PC-9 (cell line): ENCODE measurements at regions not wholly inside any gene's neighbourhood (a gene's known extent, or its start where the extent isn't known, plus 50 kb on each side); places are given as distances from the start of the nearest gene placed in this dataset.

ENCODE experiments used
- BruUV-seq: library from RNA; stranded (reverse); fragments of 400-500 nt; replicated peaks from 2 replicates; lab custom pipeline; 2021; lab: Mats Ljungman, UMichigan
- CTCF ChIA-PET: fragments of 300-600 bp; sonication (Branson Sonifier 250); formaldehyde crosslinking; loops from one replicate; lab custom pipeline; 2022; ENCODE audit warnings: antibody characterized with exemption; lab: Charles Lee
- POLR2A ChIA-PET: fragments of 300-600 bp; sonication (Branson Sonifier 250); formaldehyde crosslinking; loops from one replicate; lab custom pipeline; 2022; ENCODE audit warnings: antibody characterized with exemption; ENCODE audit not compliant: unreplicated experiment; lab: Charles Lee
- DNase-seq, 2 experiments: peaks; one replicate each; pipeline versions ENCODE4 v3.0.0 to v3.0.0-alpha.2; 2015 to 2022; ENCODE audit warnings: mixed read lengths in 1 of 2
- H2AFZ ChIP-seq: fragments of 200-600 bp; sonication (generic); 2 replicates; pipeline ENCODE4 v1.8.1; 2017; ENCODE audit warnings: antibody characterized with exemption
- H3F3A ChIP-seq: fragments of 200-600 bp; sonication (generic); 2 replicates; pipeline ENCODE4 v1.8.1; 2017; ENCODE audit warnings: antibody characterized with exemption, mild to moderate bottlenecking, low read depth; ENCODE audit not compliant: insufficient read depth
- H3K27ac ChIP-seq: fragments of 200-600 bp; sonication (generic); 2 replicates; pipeline ENCODE4 v1.6.1; 2016; ENCODE audit warnings: mixed run types
- H3K27me3 ChIP-seq: fragments of 200-600 bp; sonication (generic); 2 replicates; pipeline ENCODE4 v1.6.1; 2016; ENCODE audit warnings: low read depth, mixed run types; ENCODE audit not compliant: insufficient read depth
- H3K36me3 ChIP-seq: fragments of 200-600 bp; sonication (generic); 2 replicates; pipeline ENCODE4 v1.6.1; 2016; ENCODE audit warnings: low read depth, mixed run types
- H3K4me1 ChIP-seq: fragments of 200-600 bp; sonication (generic); replicated peaks from 2 replicates; pipeline ENCODE4 v1.6.1; 2016; ENCODE audit warnings: mixed run types; ENCODE audit not compliant: insufficient read depth
- H3K4me2 ChIP-seq: fragments of 200-600 bp; sonication (generic); 2 replicates; pipeline ENCODE4 v1.6.1; 2017; ENCODE audit warnings: mixed run types
- H3K4me3 ChIP-seq: fragments of 200-600 bp; sonication (generic); 2 replicates; pipeline ENCODE4 v1.6.1; 2016; ENCODE audit warnings: mixed run types
- H3K79me2 ChIP-seq: fragments of 200-600 bp; sonication (generic); 2 replicates; pipeline ENCODE4 v1.6.1; 2017; ENCODE audit warnings: low read depth, mixed run types
- H3K9me2 ChIP-seq: fragments of 200-600 bp; sonication (generic); 2 replicates; pipeline ENCODE4 v1.8.1; 2017; ENCODE audit warnings: mild to moderate bottlenecking; ENCODE audit not compliant: insufficient read depth
- H3K9me3 ChIP-seq: fragments of 200-600 bp; sonication (generic); 2 replicates; pipeline ENCODE4 v1.8.1; 2016; ENCODE audit warnings: low read depth; ENCODE audit not compliant: insufficient read depth
- H4K20me1 ChIP-seq: fragments of 200-600 bp; sonication (generic); 2 replicates; pipeline ENCODE4 v1.8.1; 2017; ENCODE audit not compliant: insufficient read depth
- CTCF ChIP-seq: fragments of 200-600 bp; sonication (generic); conservative IDR thresholded peaks from 2 replicates; pipeline ENCODE4 v1.6.1; 2017; ENCODE audit warnings: mixed run types, antibody characterized with exemption, mild to moderate bottlenecking, moderate library complexity
- EZH2 ChIP-seq: fragments of 200-600 bp; sonication (generic); IDR thresholded peaks from 2 replicates; pipeline ENCODE4 v1.8.0; 2017; ENCODE audit warnings: antibody characterized with exemption, low read depth
- intact Hi-C: fragments of 100-400 bp; cut with micrococcal nuclease; formaldehyde crosslinking; loops from one replicate; pipeline ENCODE4 v1.10.0; 2022; ENCODE audit not compliant: unreplicated experiment

GRCh38 chr5:77869116-77869798, 93.1 kb upstream of the TBCA start:
- Histone ChIP-seq H3K36me3 (no peaks in the 10 kb centered on the region), H3K9me3 (no peaks in the 10 kb centered on the region), H4K20me1 (no peaks in the 10 kb centered on the region), H3F3A (no peaks in the 10 kb centered on the region), H3K79me2 (no peaks in the 10 kb centered on the region), H3K9me2 (no peaks in the 10 kb centered on the region), H3K4me2 (no peak overlapping the region), H2AFZ (no peak overlapping the region), H3K27ac (no peak overlapping the region), H3K4me3 (no peak overlapping the region), H3K27me3 (no peaks in the 10 kb centered on the region), H3K4me1 (no peaks in the 10 kb centered on the region)
- intact Hi-C loops, result loop anchor here (5.0 kb wide), 1 partner anchor 138 kb away; no protein-coding TSS in a partner anchor
- BruUV-seq, result no TSS peak
- ChIA-PET CTCF (no interaction called here), POLR2A (no interaction called here)
- no peak for TF ChIP-seq CTCF
- no peak for TF ChIP-seq EZH2
- no peak for DNase-seq

GRCh38 chr5:77867914-77868313, 91.8 kb upstream of the TBCA start:
- no peaks in the 10 kb centered on the region for H3K9me2 ChIP-seq
- no TSS peak for BruUV-seq
- no peaks in the 10 kb centered on the region for H3K27me3 ChIP-seq
- H2AFZ ChIP-seq, result no peak overlapping the region
- TF ChIP-seq CTCF (no peak), EZH2 (no peak)
- H3K4me3 ChIP-seq, result no peak overlapping the region
- no peaks in the 10 kb centered on the region for H3K36me3 ChIP-seq
- H3K4me1 ChIP-seq, result no peaks in the 10 kb centered on the region
- H3F3A ChIP-seq, result no peaks in the 10 kb centered on the region
- DNase-seq, result no peak
- H3K4me2 ChIP-seq, result no peak overlapping the region
- H3K9me3 ChIP-seq, result no peaks in the 10 kb centered on the region
- no peak overlapping the region for H3K27ac ChIP-seq
- H4K20me1 ChIP-seq, result no peaks in the 10 kb centered on the region
- intact Hi-C loops, result loop anchor here (5.0 kb wide), 1 partner anchor 139 kb away; no protein-coding TSS in a partner anchor
- ChIA-PET CTCF (interaction anchor here (0.5 kb wide), 1 partner anchor 154 kb away, joined by 5 read pairs; no protein-coding TSS in a partner anchor), POLR2A (no interaction called here)
- H3K79me2 ChIP-seq, result no peaks in the 10 kb centered on the region

GRCh38 chr5:77867194-77867691, 91.1 kb upstream of the TBCA start:
- Histone ChIP-seq H3K9me3 (no peaks in the 10 kb centered on the region), H3K79me2 (no peaks in the 10 kb centered on the region), H3K4me1 (no peaks in the 10 kb centered on the region), H3K9me2 (no peaks in the 10 kb centered on the region), H3K4me2 (no peak overlapping the region), H3F3A (no peaks in the 10 kb centered on the region), H3K27ac (no peak overlapping the region), H2AFZ (no peak overlapping the region), H4K20me1 (no peaks in the 10 kb centered on the region), H3K36me3 (no peaks in the 10 kb centered on the region), H3K4me3 (no peak overlapping the region), H3K27me3 (no peaks in the 10 kb centered on the region)
- BruUV-seq, result no TSS peak
- ChIA-PET CTCF (interaction anchor here (0.5 to 0.6 kb wide), 2 partner anchors 153 to 375 kb away, joined by 3 to 5 read pairs; partner anchors contain the start of gene WDR41), POLR2A (no interaction called here)
- no peak for DNase-seq
- TF ChIP-seq CTCF (peak; percentile 45; the same call in 1 of the 2 replicates), EZH2 (no peak)
- intact Hi-C loops, result loop anchor here (5.0 kb wide), 1 partner anchor 140 kb away; no protein-coding TSS in a partner anchor
